Activated CD4-positive, alpha-beta T cell treated with anti-CD3 and anti-CD28 coated beads for 1 hour (primary cell): ENCODE measurements at regions not wholly inside any gene's neighbourhood (a gene's known extent, or its start where the extent isn't known, plus 50 kb on each side); places are given as distances from the start of the nearest gene placed in this dataset.
"Not testable (repeated sequence)": the region's sequence is repeated elsewhere in the genome, so short reads cannot be mapped to it uniquely, and the experiment has no call there.

Source experiments
- DNase-seq: peaks from one replicate; pipeline ENCODE4 v3.0.0-alpha.2; 2020

DNA sequence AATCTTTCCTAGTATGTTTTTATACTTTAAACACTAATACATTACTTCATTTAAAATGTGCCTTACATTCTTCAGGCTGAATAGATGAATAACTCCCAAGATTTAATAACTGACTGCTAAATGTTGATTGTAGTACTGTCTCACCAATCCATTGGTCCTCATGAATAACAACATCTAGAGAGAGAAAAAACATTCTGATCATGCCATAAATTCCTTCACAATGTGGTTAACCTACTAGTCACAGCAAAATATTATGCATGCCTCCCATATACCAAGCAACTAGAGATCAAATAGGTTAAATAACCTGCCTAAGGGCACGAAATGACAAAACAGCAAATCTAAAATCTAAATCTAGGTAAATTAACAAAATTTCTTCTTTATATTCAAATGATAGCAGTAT lies 66.2 kb downstream of the SYT15 start:
- not testable (repeated sequence) for DNase-seq

DNA sequence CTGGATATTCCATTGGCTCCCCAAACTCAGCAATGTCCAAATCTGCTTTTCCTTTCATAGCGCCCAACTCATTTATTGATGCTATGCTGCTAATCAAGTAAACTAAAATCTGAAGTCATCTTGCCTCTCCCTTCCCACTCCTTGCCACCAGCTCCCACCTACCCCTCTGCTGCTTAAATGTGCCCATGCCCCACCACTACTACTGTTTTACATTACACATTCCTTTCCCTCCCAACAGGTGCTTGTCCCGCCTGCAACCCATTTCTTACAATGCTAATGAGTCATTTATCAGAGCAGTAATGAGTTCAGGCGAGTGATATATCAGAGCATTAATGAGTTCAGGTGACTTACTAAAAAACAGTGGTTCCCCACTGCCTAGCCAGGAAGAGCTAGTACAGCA lies 67.2 kb downstream of the SYT15 start:
- not testable (repeated sequence) for DNase-seq

DNA sequence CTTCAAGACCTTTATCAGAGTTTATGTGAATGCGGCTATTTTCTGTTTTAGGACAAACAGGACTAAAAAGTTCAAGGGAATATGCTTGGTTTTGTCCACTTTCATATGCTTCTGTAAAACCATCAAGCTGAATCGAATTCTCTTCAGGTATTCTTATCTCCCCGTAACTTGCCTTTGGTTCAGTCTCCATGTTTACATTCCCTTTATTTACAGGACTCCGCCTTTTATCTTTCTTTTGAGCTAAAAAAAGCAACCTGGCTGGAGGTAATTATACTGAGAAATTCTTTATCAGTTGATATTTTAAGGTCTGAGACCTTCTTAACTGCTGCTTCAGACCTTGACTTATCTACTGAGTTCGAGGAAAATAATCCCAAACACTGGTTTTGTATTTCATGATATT lies 72.0 kb downstream of the SYT15 start:
- not testable (repeated sequence) for DNase-seq

DNA sequence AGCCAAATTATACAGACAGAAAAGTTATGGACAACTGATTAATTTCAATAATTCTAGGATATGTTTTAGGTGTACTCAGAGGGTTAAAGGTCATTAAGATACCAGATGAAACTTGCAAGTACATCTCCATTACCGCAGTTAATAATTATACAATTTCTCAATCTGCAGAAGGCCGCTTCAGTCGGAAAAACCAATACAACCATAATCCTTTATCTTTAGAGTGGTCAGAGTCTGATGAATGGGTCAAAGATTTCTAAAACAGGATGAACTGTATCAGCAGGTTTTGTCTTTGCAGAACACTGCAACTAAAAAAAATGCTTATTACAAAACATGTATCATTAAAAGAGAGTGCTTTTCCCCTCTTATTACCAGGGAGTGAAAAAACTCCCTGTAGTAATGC lies 78.5 kb downstream of the SYT15 start:
- DNase-seq, result not testable (repeated sequence)

DNA sequence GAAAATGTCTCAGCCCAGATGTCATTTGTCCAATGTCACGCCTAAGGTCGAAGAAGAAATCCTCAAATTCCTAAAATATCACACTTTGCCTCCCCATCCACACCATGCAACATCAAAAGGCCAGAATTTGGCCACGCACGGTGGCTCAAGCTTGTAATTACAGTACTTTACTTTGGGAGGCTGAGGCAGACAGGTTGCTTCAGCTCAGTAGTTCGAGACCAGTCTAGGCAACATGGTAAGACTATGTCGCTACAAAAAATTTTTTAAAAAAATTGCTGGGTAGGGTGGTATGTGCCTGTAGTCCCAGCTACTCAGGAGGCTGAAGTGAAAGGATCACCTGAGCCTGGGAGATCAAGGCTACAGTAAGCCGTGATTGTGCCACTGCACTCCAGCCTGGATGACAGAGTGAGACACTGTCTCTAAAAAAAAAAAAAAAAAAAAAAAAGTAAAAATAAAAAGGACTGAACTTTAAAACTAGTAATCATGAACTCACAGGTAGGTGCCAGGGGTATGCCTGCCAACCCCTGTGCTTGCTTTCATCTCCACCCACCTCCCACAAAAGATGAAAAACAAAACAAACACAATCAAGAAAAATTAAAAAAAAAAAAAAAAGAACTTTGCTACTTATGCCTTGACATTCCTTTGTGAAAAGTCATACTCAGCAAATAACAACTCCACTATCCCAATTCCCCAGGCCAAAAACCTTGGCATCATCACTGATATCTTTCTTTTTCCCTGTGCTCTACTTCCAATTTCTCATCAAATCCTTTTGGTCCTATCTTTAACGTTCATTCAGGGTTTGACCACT lies 81.3 kb downstream of the SYT15 start:
- not testable (repeated sequence) for DNase-seq

DNA sequence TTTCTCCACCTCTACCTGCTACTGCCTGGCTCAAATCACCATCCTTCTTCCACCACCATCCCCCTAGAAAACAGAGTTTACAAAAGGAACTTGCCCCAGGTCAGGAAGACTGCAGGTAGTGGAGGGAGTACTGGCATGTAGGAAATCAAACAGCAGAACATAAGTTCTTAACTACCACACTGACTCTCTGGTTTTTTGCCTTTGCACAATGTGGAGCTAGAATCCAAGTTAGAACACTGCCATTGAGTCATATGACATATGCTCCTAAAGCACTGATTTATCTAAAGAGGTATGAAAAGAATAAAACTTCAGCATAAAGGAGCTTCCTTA lies 81.9 kb downstream of the SYT15 start:
- DNase-seq, result not testable (repeated sequence)

DNA sequence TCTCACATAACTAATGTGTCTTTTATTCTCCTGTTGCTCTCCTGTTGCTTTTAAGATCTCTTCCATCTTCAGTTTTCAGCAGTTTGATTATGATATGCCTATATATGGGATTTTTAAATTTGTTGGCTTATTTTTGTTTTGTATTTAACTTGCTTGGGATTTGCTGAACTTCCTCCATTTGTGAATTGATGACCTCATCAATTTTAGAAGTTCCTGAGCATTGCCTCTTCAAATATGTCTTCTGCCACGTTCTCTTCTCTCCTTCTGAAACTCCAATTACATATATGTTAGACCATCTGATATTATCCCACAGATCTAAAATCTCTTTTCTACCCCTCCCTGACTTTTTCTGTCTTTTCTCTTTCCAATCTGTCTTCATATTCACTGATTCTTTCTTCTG lies 86.6 kb downstream of the SYT15 start:
- DNase-seq, result not testable (repeated sequence)

DNA sequence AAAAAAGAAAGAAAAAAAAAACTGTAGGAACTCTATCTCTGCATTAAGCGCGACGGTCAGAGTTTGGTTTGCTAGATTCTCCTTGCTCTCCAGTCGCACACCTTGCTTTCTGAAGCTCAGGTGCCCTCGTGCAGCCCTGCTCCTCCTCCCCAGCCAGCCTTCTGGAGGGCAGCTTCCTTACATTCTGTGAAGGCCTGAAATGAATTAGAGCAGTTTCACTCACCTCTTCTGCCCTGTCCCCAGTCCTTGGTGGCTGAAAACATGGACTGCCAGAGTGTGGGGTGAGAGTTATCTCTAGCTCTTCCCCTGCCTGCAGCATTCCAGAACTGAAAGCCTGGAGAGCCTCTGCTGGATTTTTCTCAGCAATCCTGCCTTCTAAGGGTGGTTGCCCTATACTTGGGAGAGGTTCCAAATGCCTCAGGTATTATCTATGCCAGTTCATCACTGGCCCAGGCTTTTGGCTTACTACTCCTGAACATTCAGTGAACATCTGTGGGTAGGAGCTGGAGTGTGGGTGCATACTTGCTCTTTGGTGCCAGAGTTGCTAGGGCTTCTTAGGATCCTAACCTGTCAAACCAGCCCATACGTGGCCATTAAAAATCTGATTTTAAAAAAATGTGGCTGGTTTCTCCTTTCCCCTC lies 89.5 kb downstream of the SYT15 start:
- DNase-seq, result not testable (repeated sequence)

DNA sequence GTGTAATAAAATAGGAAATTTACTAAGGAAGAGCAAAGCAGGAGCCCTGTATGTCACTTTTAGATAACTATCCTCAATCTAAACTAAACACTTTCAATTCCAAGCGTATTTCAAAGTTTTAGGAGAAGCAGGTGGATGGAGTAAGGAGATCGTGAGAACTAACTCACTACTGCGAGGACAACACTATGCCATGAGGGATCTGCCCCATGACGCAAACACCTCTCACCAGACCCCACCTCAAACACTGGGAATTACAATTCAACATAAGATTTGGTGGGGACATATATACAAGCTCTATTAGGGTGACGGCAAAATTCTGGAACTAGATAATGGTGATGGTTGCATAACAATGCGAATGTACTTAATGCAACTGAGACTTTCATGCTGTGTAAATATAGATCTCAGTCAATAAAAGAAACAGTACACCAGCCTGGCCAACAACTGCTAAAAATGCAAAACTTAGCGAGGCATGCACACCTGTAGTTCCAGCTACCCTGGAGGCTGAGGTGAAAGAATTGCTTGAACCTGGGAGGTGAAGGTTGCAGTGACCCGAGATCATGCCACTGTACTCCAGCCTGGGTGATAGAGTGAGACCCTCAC lies 99.0 kb downstream of the SYT15 start:
- DNase-seq, result not testable (repeated sequence)

DNA sequence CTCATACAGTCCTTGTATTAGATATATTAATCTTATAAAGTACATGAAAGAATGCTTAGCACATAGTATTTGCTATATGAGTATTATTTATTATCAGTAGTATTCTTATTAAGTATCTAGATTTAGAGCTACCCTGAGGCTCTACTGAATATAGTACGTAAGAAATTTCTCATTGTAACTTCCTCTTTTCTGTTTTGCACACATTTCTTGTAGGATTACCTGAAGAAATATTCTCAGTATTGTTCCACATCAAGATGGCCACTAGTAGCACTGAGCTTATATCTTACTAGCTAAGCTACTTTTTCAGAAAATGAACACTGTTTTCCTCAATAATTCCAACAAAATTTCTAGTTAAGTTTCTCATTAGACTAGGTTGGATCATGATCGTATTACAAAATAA lies 112.5 kb downstream of the SYT15 start:
- DNase-seq, result not testable (repeated sequence)

DNA sequence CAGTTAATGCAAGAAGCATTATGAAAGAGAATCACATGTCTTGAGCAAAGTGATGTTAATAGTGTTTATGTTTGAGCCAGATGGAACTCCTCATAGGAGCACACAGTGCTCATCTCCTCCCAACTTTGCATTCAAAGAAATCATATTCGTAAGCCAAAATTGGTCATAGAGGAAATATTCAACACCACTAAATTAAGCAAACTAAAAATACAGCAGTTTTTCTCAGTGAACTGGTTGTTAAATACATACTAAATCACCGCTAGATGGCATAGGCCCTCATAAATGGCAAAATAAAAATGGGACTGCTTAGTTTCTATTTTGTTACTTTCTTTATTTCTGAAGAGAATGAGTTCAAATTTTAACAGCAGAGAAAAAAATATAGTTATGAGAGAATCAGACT lies 114.3 kb downstream of the SYT15 start:
- not testable (repeated sequence) for DNase-seq

DNA sequence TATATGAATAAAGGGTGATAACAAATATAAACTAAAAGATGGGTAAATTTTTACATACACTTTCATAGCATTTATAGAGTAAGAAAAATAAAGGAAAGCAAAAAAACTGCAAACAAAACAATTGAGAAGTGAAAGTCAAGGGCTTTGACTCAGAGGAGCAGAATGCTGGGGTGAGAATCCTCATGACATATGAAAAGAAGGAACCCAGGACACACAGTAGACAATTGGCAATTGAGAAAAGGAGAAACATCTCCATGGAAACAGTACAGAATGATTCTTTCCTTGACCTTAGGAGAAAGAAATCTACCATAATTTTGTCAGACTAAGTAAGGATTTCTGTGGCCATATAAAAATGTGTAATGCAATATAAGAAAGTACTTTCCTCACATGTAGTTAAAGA lies 138.3 kb downstream of the SYT15 start:
- not testable (repeated sequence) for DNase-seq

DNA sequence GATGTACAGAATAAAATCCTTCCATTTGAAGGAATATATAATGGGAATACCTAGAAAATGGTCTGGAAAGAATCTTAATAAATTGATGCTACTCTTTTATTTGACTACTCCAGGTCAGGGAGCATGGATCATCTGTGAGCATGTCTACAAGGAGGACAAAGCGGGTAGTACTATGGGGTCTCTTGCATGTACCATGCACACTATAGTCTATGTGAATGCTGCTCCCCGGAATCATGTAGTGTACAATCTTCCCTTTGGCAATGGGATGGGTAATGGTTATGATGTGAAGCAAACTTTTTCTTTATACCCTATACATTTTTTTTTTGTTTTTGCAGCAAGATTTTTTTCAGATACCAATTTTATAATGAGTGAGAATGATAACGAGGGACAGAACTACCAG lies 139.1 kb downstream of the SYT15 start:
- not testable (repeated sequence) for DNase-seq

DNA sequence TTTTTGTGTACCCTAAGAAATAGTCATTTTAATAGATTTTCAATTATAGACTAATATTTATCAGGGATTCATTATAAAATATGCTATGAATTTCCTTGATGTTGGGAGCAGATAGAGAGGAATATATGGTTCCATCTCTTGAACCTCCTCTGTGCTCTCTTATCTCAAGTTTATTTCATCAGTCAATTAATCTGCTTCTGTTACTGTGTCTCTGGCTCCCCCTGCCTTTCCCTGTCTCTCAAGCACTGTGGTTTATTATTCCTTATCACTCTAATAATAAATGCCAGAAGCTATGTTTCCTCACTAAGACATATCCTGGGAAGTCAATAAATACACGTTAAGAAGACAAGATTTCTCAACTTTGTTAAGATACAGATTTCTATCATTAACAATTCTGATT lies 141.5 kb downstream of the SYT15 start:
- DNase-seq, result not testable (repeated sequence)

DNA sequence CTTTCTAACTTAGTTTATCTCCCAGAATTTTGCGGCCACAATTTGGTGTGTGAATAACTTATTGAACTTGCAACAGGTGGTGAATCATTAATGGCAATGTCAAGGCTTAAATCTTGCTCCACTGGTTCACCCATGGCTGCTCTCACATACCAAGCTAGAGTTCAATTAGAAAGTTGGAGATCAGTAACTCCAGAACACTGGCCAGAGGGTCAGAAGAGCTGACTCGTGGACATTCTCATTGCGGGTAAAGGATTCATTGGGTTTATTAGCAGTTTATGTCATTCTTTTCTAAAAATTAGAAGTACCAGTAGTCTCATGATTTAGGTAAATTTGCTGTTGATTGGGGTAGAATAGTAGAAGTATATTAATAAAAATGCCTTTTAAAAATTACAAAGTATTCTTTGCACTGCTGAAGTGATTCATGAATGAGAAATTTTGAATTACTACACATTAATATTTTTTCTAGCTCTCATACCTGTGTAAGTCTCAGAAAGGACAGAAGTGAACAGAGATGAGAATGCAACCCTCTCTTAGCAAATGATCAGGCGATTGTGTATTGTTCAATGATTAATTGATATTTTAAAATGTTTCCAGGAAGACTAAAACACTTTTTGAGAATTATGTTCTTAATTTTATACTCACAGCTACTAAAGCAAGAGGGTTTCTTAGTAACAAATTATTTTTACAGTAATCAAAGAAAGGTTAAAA lies 142.0 kb downstream of the SYT15 start:
- DNase-seq, result not testable (repeated sequence)

DNA sequence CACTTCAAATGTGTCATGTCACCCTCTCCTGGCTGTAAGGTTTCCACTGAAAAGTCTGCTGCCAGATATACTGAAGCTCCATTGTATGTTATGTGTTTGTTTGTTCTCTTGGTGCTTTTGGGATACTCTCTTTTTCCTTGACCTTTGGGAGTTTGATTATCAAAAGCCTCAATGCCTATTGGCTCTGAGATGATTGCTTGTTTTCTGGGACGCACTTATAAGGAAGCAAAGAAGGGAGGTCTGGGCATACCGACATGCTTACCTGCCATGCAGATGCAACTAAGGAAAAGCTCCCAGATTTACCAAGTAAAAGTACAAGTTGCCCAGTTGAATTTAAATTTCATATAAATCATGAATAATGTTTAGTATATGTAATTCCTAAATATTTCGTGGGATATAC lies 145.3 kb downstream of the SYT15 start:
- not testable (repeated sequence) for DNase-seq

DNA sequence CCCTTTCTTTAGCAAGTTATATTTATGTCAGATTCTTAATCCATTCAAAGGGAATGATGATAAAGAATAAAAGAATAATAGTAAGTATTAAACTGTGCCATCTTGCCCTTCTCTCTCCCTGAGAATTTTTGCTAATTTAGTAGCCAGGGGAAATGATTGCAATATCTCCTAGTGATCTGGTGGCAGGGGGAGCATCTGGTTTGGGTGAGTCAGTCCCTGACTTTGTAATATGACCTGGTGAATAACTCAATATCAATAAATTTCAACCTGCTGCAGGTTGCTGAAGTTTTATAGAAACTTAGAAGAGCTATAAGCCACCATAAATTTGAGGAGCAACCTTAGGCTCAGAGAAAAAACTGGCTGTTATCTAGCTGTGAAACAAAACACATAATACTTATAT lies 149.4 kb downstream of the SYT15 start:
- not testable (repeated sequence) for DNase-seq

DNA sequence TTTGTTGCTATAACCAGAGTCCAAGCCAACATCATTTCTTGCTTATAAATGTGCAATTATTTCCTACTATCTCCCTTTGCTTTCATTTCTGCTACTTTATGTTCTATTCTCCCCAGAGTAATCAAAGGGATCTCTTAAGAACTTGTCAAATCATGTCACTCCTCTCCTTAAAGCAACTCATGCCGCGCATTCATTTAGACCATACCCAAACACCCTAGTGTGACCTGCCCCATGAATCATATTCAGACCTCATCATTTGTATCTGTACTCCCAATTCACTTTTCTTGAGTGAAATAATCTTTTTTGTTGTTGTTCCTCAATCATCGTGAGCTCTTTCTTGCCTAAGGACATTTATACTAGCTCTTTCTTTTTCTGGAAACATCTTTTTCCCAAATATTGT lies 151.8 kb downstream of the SYT15 start:
- DNase-seq, result not testable (repeated sequence)

DNA sequence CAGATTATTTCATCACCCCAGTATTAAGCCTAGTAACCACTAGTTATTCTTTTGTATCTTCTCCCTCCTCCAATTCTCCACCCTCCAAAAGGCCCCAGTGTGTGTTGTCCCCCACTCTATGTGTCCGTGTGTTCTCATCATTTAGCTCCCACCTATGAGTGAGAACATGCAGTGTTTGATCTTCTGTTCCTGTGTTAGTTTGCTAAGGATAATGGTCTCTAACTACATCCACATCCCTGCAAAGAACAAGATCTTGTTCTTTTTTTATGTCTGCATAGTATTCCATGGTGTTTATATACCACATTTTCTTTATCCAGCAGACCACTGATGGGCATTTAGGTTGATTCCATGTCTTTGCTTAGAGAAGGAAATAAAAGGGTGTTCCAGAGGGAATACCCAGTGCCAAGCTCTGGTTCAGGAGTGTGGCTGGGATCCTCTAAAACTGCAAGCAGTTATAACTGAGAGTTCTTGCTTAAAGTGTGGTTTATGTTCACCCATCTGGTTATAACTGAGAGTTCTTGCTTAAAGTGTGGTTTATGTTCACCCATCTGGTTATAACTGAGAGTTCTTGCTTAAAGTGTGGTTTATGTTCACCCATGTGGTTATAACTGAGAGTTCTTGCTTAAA lies 154.8 kb downstream of the SYT15 start:
- DNase-seq, result not testable (repeated sequence)

DNA sequence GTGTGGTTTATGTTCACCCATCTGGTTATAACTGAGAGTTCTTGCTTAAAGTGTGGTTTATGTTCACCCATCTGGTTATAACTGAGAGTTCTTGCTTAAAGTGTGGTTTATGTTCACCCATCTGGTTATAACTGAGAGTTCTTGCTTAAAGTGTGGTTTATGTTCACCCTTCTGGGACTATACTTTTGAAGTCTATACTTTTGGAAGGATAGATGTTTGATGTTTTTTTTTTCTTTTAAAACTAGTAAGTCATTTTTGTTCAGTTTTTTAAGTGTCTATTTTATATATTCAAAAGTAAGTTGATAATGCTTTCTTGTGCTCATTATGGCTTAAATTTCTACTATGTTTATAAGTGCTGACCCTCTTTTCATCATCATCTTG lies 155.3 kb downstream of the SYT15 start:
- DNase-seq, result not testable (repeated sequence)

DNA sequence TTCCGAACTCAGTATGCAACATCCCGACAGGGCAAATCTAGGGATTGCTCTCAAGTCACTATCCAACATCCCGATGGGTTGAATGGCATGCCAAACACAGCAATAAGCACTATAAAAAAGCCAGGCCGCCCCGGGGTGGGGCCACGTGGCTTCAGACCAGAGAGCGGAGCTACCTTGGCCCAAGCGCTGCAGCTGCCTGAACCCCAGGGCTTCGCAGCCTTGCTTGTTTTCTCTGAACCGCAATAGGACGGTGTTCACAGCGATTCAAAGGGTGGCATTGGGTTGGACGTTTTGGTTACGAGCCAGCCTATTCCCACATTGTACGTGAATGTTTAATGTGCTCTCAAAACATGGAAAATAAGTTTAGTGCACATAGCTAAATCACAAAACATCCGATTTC lies 161.0 kb downstream of the SYT15 start:
- DNase-seq, result not testable (repeated sequence)

DNA sequence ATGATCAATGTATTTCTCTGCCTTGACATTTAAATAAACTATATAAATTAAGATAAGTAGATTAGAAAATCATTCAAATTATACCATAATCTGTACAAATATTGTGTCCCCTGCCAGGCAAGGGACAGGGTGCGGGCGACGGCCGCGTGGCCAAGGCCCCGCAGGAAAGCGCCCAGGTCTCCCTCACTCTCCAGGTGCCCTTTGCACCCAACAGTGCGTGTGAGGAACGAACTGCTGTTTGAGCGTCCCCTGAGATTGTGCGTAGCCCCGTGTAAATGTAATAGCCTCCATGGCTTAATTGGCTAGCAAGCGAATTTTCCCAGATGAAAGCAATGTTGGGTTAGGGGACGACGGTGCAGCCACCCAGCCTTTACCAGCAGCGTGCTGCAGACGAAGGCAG lies 161.4 kb downstream of the SYT15 start:
- DNase-seq, result not testable (repeated sequence)

DNA sequence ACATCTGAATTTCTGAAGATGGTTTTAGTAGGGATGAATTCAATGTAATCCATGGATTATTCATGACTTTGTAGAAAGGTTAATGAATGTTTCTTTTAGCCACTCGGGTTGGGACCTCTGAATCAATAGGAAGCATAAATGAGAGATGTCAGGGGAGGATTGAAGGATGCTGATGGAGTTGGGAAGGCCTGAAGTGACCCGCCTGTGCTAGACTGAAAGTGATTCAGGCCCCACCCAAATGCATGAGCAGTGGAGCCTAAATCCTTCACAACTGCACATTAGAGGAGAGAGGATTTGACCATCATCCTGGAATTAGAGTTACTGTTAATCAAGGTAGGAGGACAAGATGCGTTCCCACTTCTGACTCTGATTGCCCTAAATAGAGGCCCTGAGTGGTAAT lies 162.2 kb upstream of the PTPN20 start:
- not testable (repeated sequence) for DNase-seq
